HCT116 (cell line): ENCODE measurements at regions not wholly inside any gene's neighbourhood (a gene's known extent, or its start where the extent isn't known, plus 50 kb on each side); places are given as distances from the start of the nearest gene placed in this dataset.

ENCODE experiments used
- ATAC-seq: fragments of 200-7000 bp; cut with Tn5 transposase; 2 replicates; pipeline ENCODE4 v1.9.1; 2020; ENCODE audit warnings: mild to moderate bottlenecking, moderate library complexity
- BruUV-seq: library from RNA; stranded (reverse); fragments of 400-500 nt; replicated peaks from 2 replicates; lab custom pipeline; 2021; lab: Mats Ljungman, UMichigan
- CTCF ChIA-PET: fragments of 300-600 bp; sonication (Branson Sonifier 250); formaldehyde crosslinking; loops from one replicate; lab custom pipeline; 2021; ENCODE audit warnings: antibody characterized with exemption; lab: Charles Lee
- POLR2A ChIA-PET: fragments of 300-600, 350-600 bp; sonication (Branson Sonifier 250); formaldehyde crosslinking; loops from one replicate; lab custom pipeline; 2021; ENCODE audit warnings: antibody characterized with exemption; lab: Charles Lee
- RAD21 ChIA-PET, 2 experiments: fragments of 300-600 bp; sonication (Branson Sonifier 250); formaldehyde crosslinking; loops; one replicate each; lab custom pipeline; 2023; ENCODE audit warnings: low total read pairs in 2 of 2; ENCODE audit not compliant: uncharacterized antibody in 2 of 2, unreplicated experiment in 2 of 2, low non-redundant PET in 1 of 2; lab: Charles Lee
- DNase-seq: peaks from one replicate; pipeline ENCODE4 v3.0.0-alpha.2; 2010; ENCODE audit warnings: low read depth, low spot score
- H2AFZ ChIP-seq: fragments of 200-600 bp; shearing (Covaris generic), sonication (generic); 2 replicates; pipeline ENCODE4 v1.6.1; 2017; ENCODE audit warnings: low read depth, mixed run types, mixed read lengths, antibody characterized with exemption, low read length; ENCODE audit not compliant: poor library complexity, severe bottlenecking
- H3K27ac ChIP-seq: 2 replicates; pipeline ENCODE4 v1.5.1; 2012; ENCODE audit warnings: low read depth, low read length
- H3K27me3 ChIP-seq: fragments of 200-600 bp; sonication (generic); 2 replicates; pipeline ENCODE4 v1.6.1; 2016; ENCODE audit warnings: mixed run types, low read length, mixed read lengths; ENCODE audit not compliant: insufficient read depth
- H3K36me3 ChIP-seq, 2 experiments: fragments of 200-500 bp in 1 of 2; fragments of 200-600 bp in 1 of 2; sonication (Bioruptor generic) in 1 of 2; sonication (generic) in 1 of 2; 2 replicates each; pipeline versions ENCODE4 v1.5.1 to v1.6.1; 2014 to 2016; ENCODE audit warnings: low read length in 2 of 2, inconsistent platforms in 1 of 2, mixed read lengths in 1 of 2, mixed run types in 1 of 2; ENCODE audit not compliant: insufficient read depth in 2 of 2, control insufficient read depth in 1 of 2
- H3K4me1 ChIP-seq, 2 experiments: fragments of 200-600 bp in 1 of 2; sonication (generic) in 1 of 2; 2 replicates each; pipeline versions ENCODE4 v1.5.1 to v1.6.1; 2012 to 2017; ENCODE audit warnings: low read length in 2 of 2, inconsistent platforms in 1 of 2, mild to moderate bottlenecking in 1 of 2, mixed read lengths in 1 of 2, mixed run types in 1 of 2, moderate library complexity in 1 of 2; ENCODE audit not compliant: insufficient read depth in 2 of 2, control insufficient read depth in 1 of 2
- H3K4me2 ChIP-seq: fragments of 200-600 bp; sonication (generic); 2 replicates; pipeline ENCODE4 v1.6.1; 2017; ENCODE audit warnings: mixed run types, low read length, mixed read lengths
- H3K4me3 ChIP-seq, 2 experiments: fragments of 200-600 bp in 1 of 2; sonication (generic) in 1 of 2; replicated peaks in 1 of 2; 2 replicates each; pipeline ENCODE4 v1.5.1; 2011 to 2016; ENCODE audit warnings: low read length in 2 of 2, control low read depth in 1 of 2, low read depth in 1 of 2, mild to moderate bottlenecking in 1 of 2, mixed read lengths in 1 of 2, mixed run types in 1 of 2
- H3K79me2 ChIP-seq: fragments of 200-600 bp; sonication (generic); 2 replicates; pipeline ENCODE4 v1.6.1; 2017; ENCODE audit warnings: mild to moderate bottlenecking, mixed run types, low read length, moderate library complexity, mixed read lengths; ENCODE audit not compliant: insufficient read depth
- H3K9ac ChIP-seq: fragments of 200-600 bp; sonication (generic); 2 replicates; pipeline ENCODE4 v1.6.1; 2016; ENCODE audit warnings: low read length, mixed read lengths
- H3K9me2 ChIP-seq: fragments of 200-600 bp; sonication (generic), shearing (Covaris generic); 2 replicates; pipeline ENCODE4 v1.6.1; 2017; ENCODE audit warnings: mixed run types, mild to moderate bottlenecking, moderate library complexity; ENCODE audit not compliant: insufficient read depth
- H3K9me3 ChIP-seq, 2 experiments: fragments of 200-500 bp in 1 of 2; fragments of 200-600 bp in 1 of 2; sonication (Bioruptor generic) in 1 of 2; sonication (generic) in 1 of 2; 2 replicates each; pipeline ENCODE4 v1.6.1; 2014 to 2017; ENCODE audit warnings: low read length in 2 of 2, mixed read lengths in 2 of 2, inconsistent platforms in 1 of 2, low read depth in 1 of 2, mild to moderate bottlenecking in 1 of 2, mixed run types in 1 of 2, moderate library complexity in 1 of 2; ENCODE audit not compliant: control insufficient read depth in 1 of 2, insufficient read depth in 1 of 2
- H4K20me1 ChIP-seq: fragments of 200-600 bp; sonication (generic), shearing (Covaris generic); 2 replicates; pipeline ENCODE4 v1.6.1; 2017; ENCODE audit warnings: mixed run types, mild to moderate bottlenecking, moderate library complexity; ENCODE audit not compliant: insufficient read depth
- ATF3 ChIP-seq: IDR thresholded peaks from 2 replicates; pipeline ENCODE4 v1.6.1; 2012
- CEBPB ChIP-seq: IDR thresholded peaks from 2 replicates; pipeline ENCODE4 v1.6.1; 2012; ENCODE audit warnings: low read depth
- EGR1 ChIP-seq: IDR thresholded peaks from 2 replicates; pipeline ENCODE4 v1.6.1; 2012; ENCODE audit warnings: low read depth
- ELF1 ChIP-seq: IDR thresholded peaks from 2 replicates; pipeline ENCODE4 v1.6.1; 2012; ENCODE audit warnings: low read depth, borderline replicate concordance
- EZH2 ChIP-seq: fragments of 200-600 bp; sonication (generic); IDR thresholded peaks from 2 replicates; pipeline ENCODE4 v1.6.1; 2017; ENCODE audit warnings: antibody characterized with exemption, mixed run types
- EZH2phosphoT487 ChIP-seq: fragments of 200-600 bp; IDR thresholded peaks from 2 replicates; pipeline ENCODE4 v1.6.1; 2018; ENCODE audit warnings: antibody characterized with exemption, borderline replicate concordance
- POLR2AphosphoS5 ChIP-seq: IDR thresholded peaks from 2 replicates; pipeline ENCODE4 v1.6.1; 2011; ENCODE audit warnings: mild to moderate bottlenecking, low read depth, low read length, moderate library complexity
- REST ChIP-seq: IDR thresholded peaks from 2 replicates; pipeline ENCODE4 v1.6.1; 2012; ENCODE audit warnings: low read depth
- SP1 ChIP-seq: IDR thresholded peaks from 2 replicates; pipeline ENCODE4 v1.6.1; 2012; ENCODE audit warnings: low read depth
- SRF ChIP-seq: IDR thresholded peaks from 2 replicates; pipeline ENCODE4 v1.6.1; 2012; ENCODE audit warnings: low read depth
- YY1 ChIP-seq: IDR thresholded peaks from 2 replicates; pipeline ENCODE4 v1.6.1; 2011; ENCODE audit warnings: low read length, low read depth, moderate library complexity, mild to moderate bottlenecking; ENCODE audit not compliant: insufficient replicate concordance; ENCODE audit errors: extremely low read depth
- ZFX ChIP-seq: fragments of 450-650 bp; IDR thresholded peaks from 2 replicates; pipeline ENCODE4 v1.6.1; 2017
- ZNF274 ChIP-seq: fragments of 200-500 bp; sonication (Bioruptor generic); IDR thresholded peaks from 2 replicates; pipeline ENCODE4 v1.6.1; 2014; ENCODE audit warnings: mild to moderate bottlenecking, low read depth, low read length, inconsistent platforms
- intact Hi-C: fragments of 100-400 bp; cut with micrococcal nuclease; formaldehyde crosslinking; loops from 2 replicates; pipeline ENCODE4 v1.10.0; 2022

DNA sequence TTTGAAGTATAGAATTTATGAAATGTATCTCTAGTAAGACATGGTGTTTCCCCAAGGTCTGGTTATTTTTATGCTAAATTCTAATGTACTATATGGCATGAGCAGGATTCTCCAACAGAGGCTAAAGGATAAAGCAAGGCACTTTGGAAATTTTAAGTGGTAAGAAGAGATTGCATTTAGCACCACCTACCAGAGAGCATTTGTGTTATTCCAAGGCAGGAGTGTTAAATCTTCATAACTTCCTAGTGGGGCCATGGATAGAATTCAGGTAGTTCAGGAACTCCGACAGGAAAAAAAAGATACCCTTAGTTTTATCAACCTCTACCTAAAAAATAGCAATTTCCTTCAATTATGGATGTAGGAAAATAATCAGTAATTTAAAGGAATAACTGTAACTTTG, 497.4 kb upstream of the CRIM1 start:
- no peak overlapping the region for H3K27ac ChIP-seq
- ChIA-PET RAD21 (no interaction called here), POLR2A (no interaction called here)
- H3K9ac ChIP-seq: no peak overlapping the region
- no peaks in the 10 kb centered on the region for H3K9me2 ChIP-seq
- TF ChIP-seq SP1 (no peak), ZFX (no peak), EZH2 (no peak), YY1 (no peak), EGR1 (no peak), REST (no peak), ELF1 (no peak), POLR2AphosphoS5 (no peak), ZNF274 (no peak), EZH2phosphoT487 (no peak), CEBPB (no peak), SRF (no peak), ATF3 (no peak)
- TF ChIP-seq, all 23 proteins: peak for 0
- no peaks in the 10 kb centered on the region for H3K9me3 ChIP-seq
- intact Hi-C loops: no loop called here
- ATAC-seq (no peak), DNase-seq (no peak)
- H3K79me2 ChIP-seq: no peaks in the 10 kb centered on the region
- no peak overlapping the region for H3K4me3 ChIP-seq
- no peaks in the 10 kb centered on the region for H4K20me1 ChIP-seq
- CTCF ChIA-PET: no interaction called here
- BruUV-seq: no TSS peak
- no peaks in the 10 kb centered on the region for H3K4me1 ChIP-seq
- H2AFZ ChIP-seq: no peak overlapping the region
- no peaks in the 10 kb centered on the region for H3K36me3 ChIP-seq
- H3K4me2 ChIP-seq: no peak overlapping the region
- H3K27me3 ChIP-seq: no peaks in the 10 kb centered on the region
